NCI-H1105 treated with DMSO at 0.1 percent for 48 hours (cell line): ENCODE measurements at regions not wholly inside any gene's neighbourhood (a gene's known extent, or its start where the extent isn't known, plus 50 kb on each side); places are given as distances from the start of the nearest gene placed in this dataset.
"Not testable (repeated sequence)": the region's sequence is repeated elsewhere in the genome, so short reads cannot be mapped to it uniquely, and the experiment has no call there.

Experiments
- DNase-seq: peaks from one replicate; lab custom pipeline; 2025; lab: John Stamatoyannopoulos, UW

- no peak for DNase-seq
These were observed 84.7 kb downstream of the URB2 start for GRCh38 chr1:229710746-229711145.

- DNase-seq, result no peak
These were observed 88.3 kb downstream of the URB2 start for GRCh38 chr1:229714306-229714705.

- DNase-seq, result no peak
These were observed 89.0 kb downstream of the URB2 start for GRCh38 chr1:229714964-229715603.

- no peak for DNase-seq
These were observed 90.0 kb downstream of the URB2 start for GRCh38 chr1:229716069-229716468.

GRCh38 chr1:229716704-229717103 lies 90.7 kb downstream of the URB2 start:
- DNase-seq, result no peak

GRCh38 chr1:229717786-229718576 lies 91.9 kb downstream of the URB2 start:
- no peak for DNase-seq

- DNase-seq, result no peak
These were observed 100.0 kb downstream of the URB2 start for GRCh38 chr1:229726061-229726460.

- no peak for DNase-seq
These were observed 103.9 kb downstream of the URB2 start for GRCh38 chr1:229729916-229730315.

- no peak for DNase-seq
These were observed 104.5 kb downstream of the URB2 start for GRCh38 chr1:229730573-229730972.

- no peak for DNase-seq
These were observed 106.0 kb downstream of the URB2 start for GRCh38 chr1:229732061-229732460.

GRCh38 chr1:229736376-229736775 lies 110.3 kb downstream of the URB2 start:
- DNase-seq, result no peak

GRCh38 chr1:229742614-229743013 lies 116.6 kb downstream of the URB2 start:
- DNase-seq, result not testable (repeated sequence)

- no peak for DNase-seq
These were observed 123.9 kb downstream of the URB2 start for GRCh38 chr1:229749992-229750391.

- no peak for DNase-seq
These were observed 125.6 kb downstream of the URB2 start for GRCh38 chr1:229751610-229752009.

GRCh38 chr1:229752679-229753078 lies 126.6 kb downstream of the URB2 start:
- DNase-seq, result no peak

GRCh38 chr1:229753764-229754551 lies 127.9 kb downstream of the URB2 start:
- no peak for DNase-seq

GRCh38 chr1:229756666-229757065 lies 130.6 kb downstream of the URB2 start:
- no peak for DNase-seq

GRCh38 chr1:229757226-229757625 lies 131.2 kb downstream of the URB2 start:
- DNase-seq, result no peak

- DNase-seq, result no peak
These were observed 132.3 kb downstream of the URB2 start for GRCh38 chr1:229758101-229759036.

- DNase-seq, result no peak
These were observed 133.0 kb downstream of the URB2 start for GRCh38 chr1:229759037-229759435.

GRCh38 chr1:229759586-229759985 lies 133.5 kb downstream of the URB2 start:
- DNase-seq, result no peak
